ENCODE measurements at regions not wholly inside any gene's neighbourhood (a gene's known extent, or its start where the extent isn't known, plus 50 kb on each side); places are given as distances from the start of the nearest gene placed in this dataset.

GRCh38 chr14:58823312-58823711 lies 185.6 kb downstream of the DACT1 start:
- Histone ChIP-seq H3K27me3 (ENCODE audit: control insufficient read depth, insufficient read depth, low read length) (no peaks in the 10 kb centered on the region), H3K4me3 (ENCODE audit: low read length in 3 of 3) (no peak overlapping the region), H3K36me3 (ENCODE audit: control insufficient read depth in 2 of 3, insufficient read depth in 3 of 3, low read length in 3 of 3) (no peaks in the 10 kb centered on the region), H3K4me1 (ENCODE audit: control insufficient read depth in 2 of 3, insufficient read depth in 2 of 3, low read depth in 1 of 3, low read length in 3 of 3) (no peaks in the 10 kb centered on the region), H3K9me3 (ENCODE audit: control insufficient read depth in 2 of 3, insufficient read depth in 1 of 3, low read length in 3 of 3) (no peaks in the 10 kb centered on the region), H3K9ac (ENCODE audit: low read length in 3 of 3) (no peak overlapping the region), H3K27ac (ENCODE audit: low read depth in 2 of 2, low read length in 2 of 2) (no peak overlapping the region)
- FAIRE-seq (no peak), DNase-seq (no peak)
- intact Hi-C loops (cut with DNase I) = no loop called here
- TF ChIP-seq, protein P1, sequence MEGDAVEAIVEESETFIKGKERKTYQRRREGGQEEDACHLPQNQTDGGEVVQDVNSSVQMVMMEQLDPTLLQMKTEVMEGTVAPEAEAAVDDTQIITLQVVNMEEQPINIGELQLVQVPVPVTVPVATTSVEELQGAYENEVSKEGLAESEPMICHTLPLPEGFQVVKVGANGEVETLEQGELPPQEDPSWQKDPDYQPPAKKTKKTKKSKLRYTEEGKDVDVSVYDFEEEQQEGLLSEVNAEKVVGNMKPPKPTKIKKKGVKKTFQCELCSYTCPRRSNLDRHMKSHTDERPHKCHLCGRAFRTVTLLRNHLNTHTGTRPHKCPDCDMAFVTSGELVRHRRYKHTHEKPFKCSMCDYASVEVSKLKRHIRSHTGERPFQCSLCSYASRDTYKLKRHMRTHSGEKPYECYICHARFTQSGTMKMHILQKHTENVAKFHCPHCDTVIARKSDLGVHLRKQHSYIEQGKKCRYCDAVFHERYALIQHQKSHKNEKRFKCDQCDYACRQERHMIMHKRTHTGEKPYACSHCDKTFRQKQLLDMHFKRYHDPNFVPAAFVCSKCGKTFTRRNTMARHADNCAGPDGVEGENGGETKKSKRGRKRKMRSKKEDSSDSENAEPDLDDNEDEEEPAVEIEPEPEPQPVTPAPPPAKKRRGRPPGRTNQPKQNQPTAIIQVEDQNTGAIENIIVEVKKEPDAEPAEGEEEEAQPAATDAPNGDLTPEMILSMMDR (IDR thresholded peaks at IDR 0.05; ENCODE audit: borderline replicate concordance, extremely low read depth, insufficient read depth) = no peak

DNA sequence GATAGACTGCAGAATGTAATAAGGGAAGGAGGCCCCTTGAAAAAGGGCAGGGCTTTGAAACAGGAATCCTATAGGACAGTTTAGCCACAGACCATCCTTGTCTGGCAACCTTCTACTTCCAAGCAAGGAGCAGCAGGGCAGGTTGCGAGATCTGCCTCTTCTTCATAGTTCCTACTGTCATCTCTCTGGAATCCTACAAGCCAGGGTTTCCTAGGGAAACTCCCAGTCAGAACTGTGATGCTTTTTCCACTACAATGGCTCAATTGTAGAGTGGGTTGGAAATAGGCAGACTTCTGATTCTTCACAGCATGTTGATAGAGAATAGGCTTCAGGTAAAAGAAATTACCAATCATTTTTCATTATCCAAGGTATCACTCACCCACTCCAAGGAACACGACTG lies 186.3 kb downstream of the DACT1 start:
- Histone ChIP-seq H3K4me1 (ENCODE audit: control insufficient read depth in 2 of 3, insufficient read depth in 2 of 3, low read depth in 1 of 3, low read length in 3 of 3) (no peaks in the 10 kb centered on the region), H3K27ac (ENCODE audit: low read depth in 2 of 2, low read length in 2 of 2) (no peak overlapping the region), H3K4me3 (ENCODE audit: low read length in 3 of 3) (no peak overlapping the region), H3K27me3 (ENCODE audit: control insufficient read depth, insufficient read depth, low read length) (no peaks in the 10 kb centered on the region), H3K36me3 (ENCODE audit: control insufficient read depth in 2 of 3, insufficient read depth in 3 of 3, low read length in 3 of 3) (no peaks in the 10 kb centered on the region), H3K9me3 (ENCODE audit: control insufficient read depth in 2 of 3, insufficient read depth in 1 of 3, low read length in 3 of 3) (no peaks in the 10 kb centered on the region), H3K9ac (ENCODE audit: low read length in 3 of 3) (no peak overlapping the region)
- FAIRE-seq = no peak
- no peak for DNase-seq
- TF ChIP-seq, protein P1 (IDR thresholded peaks at IDR 0.05; ENCODE audit: borderline replicate concordance, extremely low read depth, insufficient read depth) = no peak
- intact Hi-C loops (cut with DNase I) = no loop called here

DNA sequence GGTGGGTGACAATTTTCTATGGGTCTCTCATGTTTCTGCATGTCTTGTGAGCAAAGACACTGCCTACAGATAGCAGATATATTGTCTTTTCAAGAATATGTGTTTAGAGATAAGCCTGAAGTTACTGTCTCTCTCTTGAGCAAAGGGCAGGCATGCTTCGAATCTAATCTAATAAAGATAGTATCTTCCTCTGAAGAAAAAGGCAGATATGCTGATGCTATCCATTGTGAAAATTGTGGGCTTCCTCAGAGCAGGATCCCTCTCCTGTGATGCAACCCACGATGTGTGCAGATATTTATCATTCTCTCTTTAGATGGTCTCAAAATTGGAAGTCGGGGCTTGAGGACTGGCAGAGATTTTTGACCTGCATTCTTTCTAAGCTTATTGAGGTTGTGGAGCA lies 187.0 kb downstream of the DACT1 start:
- Histone ChIP-seq H3K4me1 (ENCODE audit: control insufficient read depth in 2 of 3, insufficient read depth in 2 of 3, low read depth in 1 of 3, low read length in 3 of 3) (no peaks in the 10 kb centered on the region), H3K27me3 (ENCODE audit: control insufficient read depth, insufficient read depth, low read length) (no peaks in the 10 kb centered on the region), H3K4me3 (ENCODE audit: low read length in 3 of 3) (no peak overlapping the region), H3K9ac (ENCODE audit: low read length in 3 of 3) (no peak overlapping the region), H3K9me3 (ENCODE audit: control insufficient read depth in 2 of 3, insufficient read depth in 1 of 3, low read length in 3 of 3) (no peaks in the 10 kb centered on the region), H3K27ac (ENCODE audit: low read depth in 2 of 2, low read length in 2 of 2) (no peak overlapping the region), H3K36me3 (ENCODE audit: control insufficient read depth in 2 of 3, insufficient read depth in 3 of 3, low read length in 3 of 3) (no peaks in the 10 kb centered on the region)
- TF ChIP-seq, protein P1 (IDR thresholded peaks at IDR 0.05; ENCODE audit: borderline replicate concordance, extremely low read depth, insufficient read depth) = no peak
- intact Hi-C loops (cut with DNase I) = no loop called here
- DNase-seq (no peak), FAIRE-seq (no peak)

DNA sequence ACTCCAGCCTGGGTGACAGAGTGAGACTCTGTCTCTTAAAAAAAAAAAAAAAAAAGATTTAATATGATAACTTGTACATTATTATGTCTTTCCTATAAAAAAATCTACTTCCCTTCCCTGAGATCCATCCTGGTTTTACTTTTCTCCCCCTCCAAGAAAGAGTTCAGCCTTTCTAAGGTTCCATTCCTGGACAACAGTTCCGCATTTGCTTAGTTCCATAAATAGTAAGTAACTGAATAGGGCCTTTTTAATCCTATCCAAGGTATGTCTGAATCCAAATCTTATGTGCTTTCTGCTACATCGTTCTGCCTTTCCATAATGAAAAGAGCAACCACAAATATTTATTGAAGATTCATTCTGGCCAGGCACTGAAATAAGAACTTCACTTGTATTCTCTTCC lies 187.8 kb downstream of the DACT1 start:
- TF ChIP-seq, protein P1 (IDR thresholded peaks at IDR 0.05; ENCODE audit: borderline replicate concordance, extremely low read depth, insufficient read depth) = no peak
- H3K27ac ChIP-seq (ENCODE audit: low read depth in 2 of 2, low read length in 2 of 2) = no peak overlapping the region
- H3K9ac ChIP-seq (ENCODE audit: low read length in 3 of 3) = no peak overlapping the region
- H3K9me3 ChIP-seq (ENCODE audit: control insufficient read depth in 2 of 3, insufficient read depth in 1 of 3, low read length in 3 of 3) = no peaks in the 10 kb centered on the region
- H3K4me1 ChIP-seq (ENCODE audit: control insufficient read depth in 2 of 3, insufficient read depth in 2 of 3, low read depth in 1 of 3, low read length in 3 of 3) = no peaks in the 10 kb centered on the region
- H3K27me3 ChIP-seq (ENCODE audit: control insufficient read depth, insufficient read depth, low read length) = no peaks in the 10 kb centered on the region
- H3K4me3 ChIP-seq (ENCODE audit: low read length in 3 of 3) = no peak overlapping the region
- intact Hi-C loops (cut with DNase I) = no loop called here
- no peak for DNase-seq
- FAIRE-seq = no peak
- H3K36me3 ChIP-seq (ENCODE audit: control insufficient read depth in 2 of 3, insufficient read depth in 3 of 3, low read length in 3 of 3) = no peaks in the 10 kb centered on the region

All from kidney (tissue), 13 donors.